ENCODE measurements at regions not wholly inside any gene's neighbourhood (a gene's known extent, or its start where the extent isn't known, plus 50 kb on each side); places are given as distances from the start of the nearest gene placed in this dataset.

DNA sequence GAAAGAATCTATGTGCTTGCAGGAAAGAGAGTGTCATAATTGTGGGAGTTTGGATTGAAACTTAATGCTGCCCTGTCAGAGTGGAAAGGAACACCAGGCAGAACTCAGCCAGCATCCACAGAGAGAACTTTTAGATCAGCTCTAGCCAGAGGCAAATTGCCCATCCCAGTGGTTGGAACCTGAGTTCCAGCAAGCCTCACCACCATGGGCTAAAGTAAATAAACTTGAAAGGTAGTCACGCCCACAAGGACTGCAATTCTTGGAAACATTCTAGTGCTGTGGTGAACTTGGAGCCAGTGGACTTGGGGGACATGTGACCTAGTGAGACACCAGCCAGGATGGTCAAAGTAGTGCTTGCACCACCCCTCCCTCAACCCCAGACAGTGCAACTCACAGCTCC is 571.6 kb downstream of the LRRIQ3 start:
- no peaks in the 10 kb centered on the region for H3K27me3 Mint-ChIP-seq (ENCODE audit: low read depth)
- H3K4me1 Mint-ChIP-seq: no peaks in the 10 kb centered on the region
- H3K9me3 Mint-ChIP-seq: peaks cover 2% of the 10 kb centered on the region
- no peaks in the 10 kb centered on the region for H3K36me3 Mint-ChIP-seq (ENCODE audit: low read depth)
- H3K4me3 Mint-ChIP-seq: no peak overlapping the region
- no peak overlapping the region for H3K27ac Mint-ChIP-seq
- TF ChIP-seq, protein P1, sequence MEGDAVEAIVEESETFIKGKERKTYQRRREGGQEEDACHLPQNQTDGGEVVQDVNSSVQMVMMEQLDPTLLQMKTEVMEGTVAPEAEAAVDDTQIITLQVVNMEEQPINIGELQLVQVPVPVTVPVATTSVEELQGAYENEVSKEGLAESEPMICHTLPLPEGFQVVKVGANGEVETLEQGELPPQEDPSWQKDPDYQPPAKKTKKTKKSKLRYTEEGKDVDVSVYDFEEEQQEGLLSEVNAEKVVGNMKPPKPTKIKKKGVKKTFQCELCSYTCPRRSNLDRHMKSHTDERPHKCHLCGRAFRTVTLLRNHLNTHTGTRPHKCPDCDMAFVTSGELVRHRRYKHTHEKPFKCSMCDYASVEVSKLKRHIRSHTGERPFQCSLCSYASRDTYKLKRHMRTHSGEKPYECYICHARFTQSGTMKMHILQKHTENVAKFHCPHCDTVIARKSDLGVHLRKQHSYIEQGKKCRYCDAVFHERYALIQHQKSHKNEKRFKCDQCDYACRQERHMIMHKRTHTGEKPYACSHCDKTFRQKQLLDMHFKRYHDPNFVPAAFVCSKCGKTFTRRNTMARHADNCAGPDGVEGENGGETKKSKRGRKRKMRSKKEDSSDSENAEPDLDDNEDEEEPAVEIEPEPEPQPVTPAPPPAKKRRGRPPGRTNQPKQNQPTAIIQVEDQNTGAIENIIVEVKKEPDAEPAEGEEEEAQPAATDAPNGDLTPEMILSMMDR (IDR thresholded peaks at IDR 0.05; ENCODE audit: unreplicated experiment in 3 of 3): no peak

DNA sequence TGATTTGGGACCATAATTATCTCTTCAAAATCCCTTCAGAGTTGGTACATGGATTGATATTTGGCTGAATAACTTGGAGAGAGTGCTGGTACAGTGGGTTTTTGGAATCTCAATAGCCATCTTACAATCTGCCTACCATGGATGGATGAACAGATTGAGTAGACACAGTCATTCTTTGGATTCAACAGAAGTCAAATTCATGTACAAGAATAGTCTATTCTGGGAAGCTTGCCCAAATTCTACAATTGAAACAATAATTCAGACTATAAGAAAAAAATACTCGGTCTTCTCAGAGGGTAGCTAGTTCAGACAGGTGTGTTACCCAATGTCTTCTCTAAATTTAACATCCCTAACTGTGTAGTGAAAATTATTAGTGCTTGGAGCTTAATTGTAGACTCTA is 574.0 kb downstream of the LRRIQ3 start:
- no peak overlapping the region for H3K27ac Mint-ChIP-seq
- no peaks in the 10 kb centered on the region for H3K4me1 Mint-ChIP-seq
- TF ChIP-seq, protein P1 (IDR thresholded peaks at IDR 0.05; ENCODE audit: unreplicated experiment in 3 of 3): no peak
- H3K9me3 Mint-ChIP-seq: peaks cover 2% of the 10 kb centered on the region
- no peak overlapping the region for H3K4me3 Mint-ChIP-seq
- no peaks in the 10 kb centered on the region for H3K36me3 Mint-ChIP-seq (ENCODE audit: low read depth)
- H3K27me3 Mint-ChIP-seq (ENCODE audit: low read depth): no peaks in the 10 kb centered on the region

DNA sequence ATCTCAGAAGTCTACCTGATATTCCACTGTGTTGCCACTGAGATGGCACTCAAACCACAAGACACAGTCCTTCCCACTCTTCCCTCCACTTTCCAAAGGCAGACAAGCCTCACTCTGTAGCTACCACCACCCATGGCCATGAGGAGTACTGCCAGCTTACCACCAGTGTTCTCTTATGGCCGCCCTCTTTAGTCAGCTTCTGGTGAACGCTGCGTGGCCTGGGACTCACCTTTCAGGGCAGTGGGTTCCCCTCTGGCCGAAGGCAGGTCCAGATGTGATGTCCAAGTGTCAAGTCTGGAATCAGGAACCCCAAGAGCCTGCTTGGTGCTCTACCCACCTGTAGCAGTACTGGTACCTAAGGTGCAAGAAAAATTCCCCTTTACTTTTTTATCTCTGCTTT is 580.8 kb downstream of the LRRIQ3 start:
- Mint-ChIP-seq H3K9me3 (no peaks in the 10 kb centered on the region), H3K27me3 (ENCODE audit: low read depth) (no peaks in the 10 kb centered on the region), H3K36me3 (ENCODE audit: low read depth) (no peaks in the 10 kb centered on the region), H3K27ac (no peak overlapping the region), H3K4me3 (no peak overlapping the region), H3K4me1 (no peaks in the 10 kb centered on the region)
- TF ChIP-seq, protein P1 (IDR thresholded peaks at IDR 0.05; ENCODE audit: unreplicated experiment in 3 of 3): no peak

DNA sequence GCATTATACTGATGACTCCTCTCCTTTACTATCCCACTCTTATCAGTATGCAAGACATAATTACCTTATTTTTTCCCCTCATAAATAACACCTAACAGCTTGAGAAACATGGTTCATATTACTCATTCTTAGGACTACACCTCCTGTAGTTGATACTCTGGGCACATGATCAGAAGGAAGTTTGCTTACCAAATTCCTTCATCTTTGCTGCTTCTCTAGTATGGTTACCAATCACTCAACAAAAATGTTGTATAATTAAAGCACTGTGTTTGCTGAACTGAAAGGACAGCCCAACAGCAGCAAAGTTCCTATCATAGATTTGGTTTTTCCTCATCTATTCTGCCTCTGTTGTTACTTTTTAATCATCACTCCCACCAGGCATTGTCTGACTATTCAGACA is 586.3 kb downstream of the LRRIQ3 start:
- Mint-ChIP-seq H3K4me1 (no peaks in the 10 kb centered on the region), H3K27ac (no peak overlapping the region), H3K9me3 (no peaks in the 10 kb centered on the region), H3K4me3 (no peak overlapping the region), H3K27me3 (ENCODE audit: low read depth) (no peaks in the 10 kb centered on the region), H3K36me3 (ENCODE audit: low read depth) (no peaks in the 10 kb centered on the region)
- TF ChIP-seq, protein P1 (IDR thresholded peaks at IDR 0.05; ENCODE audit: unreplicated experiment in 3 of 3): no peak

DNA sequence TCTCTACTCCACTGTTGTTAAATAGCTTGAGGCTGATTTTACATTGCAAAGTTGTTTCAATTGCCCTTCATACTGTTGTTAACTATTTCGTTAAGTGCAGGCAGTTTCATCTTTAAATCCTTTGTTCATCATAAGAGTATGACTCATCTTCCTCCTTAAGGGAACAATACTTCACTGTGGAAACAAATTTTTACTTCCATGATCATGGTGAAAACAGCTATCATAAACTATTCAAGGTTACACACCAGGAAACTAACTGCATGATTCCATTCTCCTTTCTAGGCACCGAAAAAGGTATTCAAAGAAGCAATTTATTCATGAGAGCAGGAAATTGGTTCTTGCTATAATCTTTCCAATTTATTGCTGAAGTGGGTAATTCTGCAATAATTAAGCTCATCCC is 593.2 kb downstream of the LRRIQ3 start:
- H3K4me3 Mint-ChIP-seq: no peak overlapping the region
- no peaks in the 10 kb centered on the region for H3K36me3 Mint-ChIP-seq (ENCODE audit: low read depth)
- no peak overlapping the region for H3K27ac Mint-ChIP-seq
- H3K27me3 Mint-ChIP-seq (ENCODE audit: low read depth): no peaks in the 10 kb centered on the region
- peaks cover 5% of the 10 kb centered on the region for H3K9me3 Mint-ChIP-seq
- TF ChIP-seq, protein P1 (IDR thresholded peaks at IDR 0.05; ENCODE audit: unreplicated experiment in 3 of 3): no peak
- no peaks in the 10 kb centered on the region for H3K4me1 Mint-ChIP-seq

DNA sequence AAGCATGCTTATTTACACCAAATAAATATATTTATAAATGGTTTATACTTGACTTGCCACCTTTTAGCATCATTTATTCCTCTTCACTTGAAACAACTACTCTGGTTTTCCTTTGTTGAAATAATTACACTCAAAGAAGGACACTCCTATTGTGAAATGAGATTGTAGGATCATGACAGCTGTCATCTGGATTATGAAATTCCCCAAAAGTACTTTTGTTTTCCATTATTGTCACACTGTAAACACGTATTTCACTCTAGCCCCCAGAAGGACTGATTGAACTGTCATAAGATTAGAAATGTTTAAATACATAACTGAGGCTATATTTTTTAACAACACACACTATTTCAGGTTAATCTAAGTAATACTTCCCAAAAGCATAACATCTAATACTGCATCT is 593.8 kb downstream of the LRRIQ3 start:
- Mint-ChIP-seq H3K36me3 (ENCODE audit: low read depth) (no peaks in the 10 kb centered on the region), H3K9me3 (peaks cover 5% of the 10 kb centered on the region), H3K4me1 (no peaks in the 10 kb centered on the region), H3K4me3 (no peak overlapping the region), H3K27ac (no peak overlapping the region), H3K27me3 (ENCODE audit: low read depth) (no peaks in the 10 kb centered on the region)
- TF ChIP-seq, protein P1 (IDR thresholded peaks at IDR 0.05; ENCODE audit: unreplicated experiment in 3 of 3): no peak

Data from nephron (organoid).